DND-41 (cell line): ENCODE measurements at regions not wholly inside any gene's neighbourhood (a gene's known extent, or its start where the extent isn't known, plus 50 kb on each side); places are given as distances from the start of the nearest gene placed in this dataset.

Experiments used
- EZH2 ChIP-seq: IDR thresholded peaks from 3 replicates; pipeline ENCODE4 v1.6.1; 2012; ENCODE audit warnings: borderline replicate concordance, low read depth, mild to moderate bottlenecking, moderate library complexity, low read length, inconsistent platforms; ENCODE audit not compliant: severe bottlenecking
- TF ChIP-seq, protein P1 (sequence below): IDR thresholded peaks from 2 replicates; pipeline ENCODE4 v1.5.1; 2012; ENCODE audit warnings: borderline replicate concordance, low read length, moderate library complexity, mild to moderate bottlenecking; ENCODE audit not compliant: poor library complexity, severe bottlenecking; ENCODE audit errors: extremely low read depth

DNA sequence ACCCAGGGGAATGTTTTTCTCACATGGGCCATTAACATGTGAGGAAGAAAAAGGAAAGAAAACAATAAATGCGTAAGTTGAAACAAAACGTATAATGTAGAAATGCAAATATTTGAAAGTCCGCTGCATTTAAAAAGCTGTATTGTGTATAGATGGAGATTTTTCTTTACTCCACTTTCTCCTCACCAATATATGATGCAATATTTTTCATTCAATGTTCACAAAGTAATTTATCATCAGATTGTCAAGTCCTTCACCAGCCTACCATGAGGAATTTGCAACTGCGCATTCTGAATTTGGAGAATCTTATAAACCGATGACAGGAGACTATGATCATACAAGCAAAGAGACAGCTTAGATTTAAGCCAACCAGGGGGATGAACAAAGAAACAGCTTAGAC is 69.9 kb downstream of the SOD2 start:
- TF ChIP-seq, protein P1, sequence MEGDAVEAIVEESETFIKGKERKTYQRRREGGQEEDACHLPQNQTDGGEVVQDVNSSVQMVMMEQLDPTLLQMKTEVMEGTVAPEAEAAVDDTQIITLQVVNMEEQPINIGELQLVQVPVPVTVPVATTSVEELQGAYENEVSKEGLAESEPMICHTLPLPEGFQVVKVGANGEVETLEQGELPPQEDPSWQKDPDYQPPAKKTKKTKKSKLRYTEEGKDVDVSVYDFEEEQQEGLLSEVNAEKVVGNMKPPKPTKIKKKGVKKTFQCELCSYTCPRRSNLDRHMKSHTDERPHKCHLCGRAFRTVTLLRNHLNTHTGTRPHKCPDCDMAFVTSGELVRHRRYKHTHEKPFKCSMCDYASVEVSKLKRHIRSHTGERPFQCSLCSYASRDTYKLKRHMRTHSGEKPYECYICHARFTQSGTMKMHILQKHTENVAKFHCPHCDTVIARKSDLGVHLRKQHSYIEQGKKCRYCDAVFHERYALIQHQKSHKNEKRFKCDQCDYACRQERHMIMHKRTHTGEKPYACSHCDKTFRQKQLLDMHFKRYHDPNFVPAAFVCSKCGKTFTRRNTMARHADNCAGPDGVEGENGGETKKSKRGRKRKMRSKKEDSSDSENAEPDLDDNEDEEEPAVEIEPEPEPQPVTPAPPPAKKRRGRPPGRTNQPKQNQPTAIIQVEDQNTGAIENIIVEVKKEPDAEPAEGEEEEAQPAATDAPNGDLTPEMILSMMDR = no peak
- no peak for TF ChIP-seq EZH2
